Prostate gland (tissue), 2 donors: ENCODE measurements at regions not wholly inside any gene's neighbourhood (a gene's known extent, or its start where the extent isn't known, plus 50 kb on each side); places are given as distances from the start of the nearest gene placed in this dataset.

ENCODE experiments used
- DNase-seq: peaks from one replicate; pipeline ENCODE4 v3.0.0-alpha.2; 2019; ENCODE audit warnings: low spot score
- H3K27ac ChIP-seq, 2 donors: fragments of 200-600 bp; sonication (generic); 2 replicates each; pipeline ENCODE4 v1.5.1; 2017 to 2019
- H3K27me3 ChIP-seq: fragments of 200-600 bp; sonication (generic); replicated peaks from 2 replicates; pipeline ENCODE4 v1.5.1; 2019; ENCODE audit not compliant: insufficient read depth
- H3K36me3 ChIP-seq, 2 donors: fragments of 200-600 bp; sonication (generic); 1 replicate in 1 of 2; 2 replicates in 1 of 2; pipeline versions ENCODE4 v1.5.1 to v1.8.1; 2017 to 2019
- H3K4me1 ChIP-seq: fragments of 200-600 bp; sonication (generic); replicated peaks from 2 replicates; pipeline ENCODE4 v1.5.1; 2019
- H3K4me3 ChIP-seq, 2 donors: fragments of 200-600 bp; sonication (generic); 2 replicates each; pipeline ENCODE4 v1.5.1; 2017 to 2019
- H3K9me3 ChIP-seq: fragments of 200-600 bp; sonication (generic); 2 replicates; pipeline ENCODE4 v1.5.1; 2017
- POLR2A ChIP-seq: fragments of 450-650 bp; IDR thresholded peaks from one replicate; pipeline ENCODE4 v1.6.1; 2016; ENCODE audit warnings: antibody characterized with exemption, mild to moderate bottlenecking
- POLR2AphosphoS5 ChIP-seq: sonication (generic); formaldehyde crosslinking; IDR thresholded peaks from one replicate; pipeline ENCODE4 v1.6.1; 2017; ENCODE audit warnings: antibody characterized with exemption
- WGBS: methylation state at CpG from one replicate; pipeline ENCODE4 v1.1.5; 2018; 5-methylcytosine and 5-hydroxymethylcytosine counted together
- intact Hi-C: fragments of 100-400 bp; cut with DNase I; formaldehyde crosslinking; loops from one replicate; pipeline ENCODE4 v1.14.2; 2022
- TF ChIP-seq, protein P1 (sequence below), 4 experiments: fragments of 200-600 bp in 2 of 4; fragments of 450-650 bp in 2 of 4; sonication (generic) in 2 of 4; IDR thresholded peaks; 1 replicate in 3 of 4; 2 replicates in 1 of 4; pipeline ENCODE4 v1.5.1; 2016 to 2019; ENCODE audit warnings: antibody characterized with exemption in 4 of 4, mild to moderate bottlenecking in 2 of 4, moderate library complexity in 2 of 4

DNA sequence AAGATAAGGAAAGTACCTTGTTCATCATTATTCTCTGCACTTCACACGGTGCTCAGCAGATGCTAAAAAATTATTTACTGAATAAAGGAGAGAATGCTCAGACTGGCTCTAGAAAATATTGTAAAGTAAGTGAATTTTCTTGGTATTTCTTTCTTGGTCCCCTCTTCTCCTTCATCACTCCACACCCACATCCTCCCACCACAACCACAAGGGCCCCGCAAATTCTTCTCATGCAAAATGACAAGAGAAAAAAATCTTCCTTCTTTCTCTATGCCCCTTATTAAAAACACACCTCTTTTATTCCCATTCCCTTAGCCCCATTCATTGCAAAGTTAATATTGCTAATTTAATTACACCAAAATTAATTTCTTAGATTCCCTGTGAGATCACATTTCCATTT lies 74.2 kb upstream of the NEDD4L start:
- Histone ChIP-seq H3K27ac (no peak overlapping the region), H3K9me3 (no peaks in the 10 kb centered on the region), H3K4me3 (no peak overlapping the region), H3K4me1 (no peaks in the 10 kb centered on the region), H3K36me3 (no peaks in the 10 kb centered on the region), H3K27me3 (no peaks in the 10 kb centered on the region)
- WGBS = 88% methylated on average over 2 of the region's 2 CpGs
- no peak for DNase-seq
- TF ChIP-seq, protein P1, sequence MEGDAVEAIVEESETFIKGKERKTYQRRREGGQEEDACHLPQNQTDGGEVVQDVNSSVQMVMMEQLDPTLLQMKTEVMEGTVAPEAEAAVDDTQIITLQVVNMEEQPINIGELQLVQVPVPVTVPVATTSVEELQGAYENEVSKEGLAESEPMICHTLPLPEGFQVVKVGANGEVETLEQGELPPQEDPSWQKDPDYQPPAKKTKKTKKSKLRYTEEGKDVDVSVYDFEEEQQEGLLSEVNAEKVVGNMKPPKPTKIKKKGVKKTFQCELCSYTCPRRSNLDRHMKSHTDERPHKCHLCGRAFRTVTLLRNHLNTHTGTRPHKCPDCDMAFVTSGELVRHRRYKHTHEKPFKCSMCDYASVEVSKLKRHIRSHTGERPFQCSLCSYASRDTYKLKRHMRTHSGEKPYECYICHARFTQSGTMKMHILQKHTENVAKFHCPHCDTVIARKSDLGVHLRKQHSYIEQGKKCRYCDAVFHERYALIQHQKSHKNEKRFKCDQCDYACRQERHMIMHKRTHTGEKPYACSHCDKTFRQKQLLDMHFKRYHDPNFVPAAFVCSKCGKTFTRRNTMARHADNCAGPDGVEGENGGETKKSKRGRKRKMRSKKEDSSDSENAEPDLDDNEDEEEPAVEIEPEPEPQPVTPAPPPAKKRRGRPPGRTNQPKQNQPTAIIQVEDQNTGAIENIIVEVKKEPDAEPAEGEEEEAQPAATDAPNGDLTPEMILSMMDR (IDR thresholded peaks at IDR 0.05) = no peak
- TF ChIP-seq POLR2AphosphoS5 = no peak
- no peak for TF ChIP-seq POLR2A
- intact Hi-C loops = no loop called here

DNA sequence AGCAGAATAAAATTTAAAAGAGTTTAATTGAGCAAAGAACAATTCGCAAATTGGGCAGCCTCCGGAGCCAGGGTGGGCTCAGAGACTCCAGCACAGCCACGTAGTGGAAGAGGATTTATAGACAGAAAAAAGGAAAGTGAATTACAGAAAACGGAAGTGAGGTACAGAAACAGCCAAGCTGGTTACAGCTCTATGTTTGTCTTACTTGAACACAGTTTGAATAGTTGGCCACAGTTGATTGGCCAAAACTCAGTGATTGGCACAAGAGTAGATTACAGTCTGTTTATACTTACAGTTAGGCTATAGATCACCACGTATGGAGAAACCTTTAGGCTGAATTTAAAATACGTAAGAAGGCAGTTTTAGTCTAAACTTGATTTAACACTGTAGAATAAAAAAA lies 78.8 kb upstream of the NEDD4L start:
- 78% methylated on average over 6 of the region's 6 CpGs for WGBS
- DNase-seq = no peak
- H3K27ac ChIP-seq = no peak overlapping the region
- H3K4me1 ChIP-seq = no peaks in the 10 kb centered on the region
- intact Hi-C loops = no loop called here
- no peak overlapping the region for H3K4me3 ChIP-seq
- TF ChIP-seq POLR2A (no peak), POLR2AphosphoS5 (no peak)
- TF ChIP-seq, protein P1 (IDR thresholded peaks at IDR 0.05) = no peak
- no peaks in the 10 kb centered on the region for H3K27me3 ChIP-seq
- no peaks in the 10 kb centered on the region for H3K36me3 ChIP-seq
- H3K9me3 ChIP-seq = no peaks in the 10 kb centered on the region

DNA sequence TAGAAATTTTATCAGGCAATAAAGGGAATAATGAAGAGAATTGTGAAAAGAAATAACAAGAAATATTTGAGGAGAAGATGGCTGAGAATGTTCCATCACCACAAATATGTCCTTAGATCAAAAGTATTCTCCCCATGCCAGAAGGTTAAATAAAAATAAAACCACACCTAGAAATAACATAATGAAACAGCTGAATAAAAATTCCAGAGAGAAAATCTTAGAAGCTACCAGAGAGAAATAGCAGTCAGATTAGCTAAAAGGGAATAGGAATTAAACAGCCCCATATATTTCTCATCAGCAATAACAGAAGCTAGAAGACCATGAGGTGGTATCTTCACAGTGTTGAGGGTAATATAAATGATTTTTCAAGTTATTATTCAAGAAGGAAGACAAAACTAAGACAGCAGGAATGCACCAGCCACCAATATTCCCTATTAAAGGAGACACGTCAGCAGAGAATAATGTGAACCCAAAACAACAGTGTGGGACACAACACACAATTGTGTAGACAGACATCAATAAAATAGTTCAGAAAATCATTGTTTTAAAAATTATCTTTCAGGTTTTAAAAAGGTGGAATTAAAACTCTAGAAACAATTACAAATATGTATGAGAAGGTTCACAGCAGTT lies 82.0 kb upstream of the NEDD4L start:
- no peak overlapping the region for H3K27ac ChIP-seq
- intact Hi-C loops = no loop called here
- 86% methylated on average over 1 of the region's 1 CpG for WGBS
- DNase-seq = no peak
- H3K27me3 ChIP-seq = no peaks in the 10 kb centered on the region
- no peak overlapping the region for H3K4me3 ChIP-seq
- no peaks in the 10 kb centered on the region for H3K36me3 ChIP-seq
- no peaks in the 10 kb centered on the region for H3K4me1 ChIP-seq
- no peaks in the 10 kb centered on the region for H3K9me3 ChIP-seq
- TF ChIP-seq, protein P1 (IDR thresholded peaks at IDR 0.05) = no peak
- no peak for TF ChIP-seq POLR2A
- no peak for TF ChIP-seq POLR2AphosphoS5

DNA sequence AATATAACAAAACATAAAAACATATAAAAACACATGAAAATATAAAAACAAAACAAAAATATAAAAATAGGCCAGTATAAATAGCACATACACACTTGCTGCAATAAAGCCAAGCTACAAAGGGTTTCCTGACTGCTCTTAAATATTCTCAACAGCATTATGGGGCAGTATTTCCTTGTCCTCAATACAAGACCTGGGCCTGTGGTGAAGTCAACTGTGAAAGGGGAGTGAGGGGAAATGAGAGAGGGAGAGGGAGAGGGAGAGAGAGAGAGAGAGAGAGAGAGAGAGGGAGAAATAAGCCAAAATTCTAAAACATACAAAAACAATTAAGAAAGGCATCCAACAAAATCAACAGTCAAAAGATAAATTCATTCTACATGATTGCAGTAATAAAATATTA lies 82.6 kb upstream of the NEDD4L start:
- H3K9me3 ChIP-seq = no peaks in the 10 kb centered on the region
- no peaks in the 10 kb centered on the region for H3K4me1 ChIP-seq
- no peaks in the 10 kb centered on the region for H3K27me3 ChIP-seq
- no peaks in the 10 kb centered on the region for H3K36me3 ChIP-seq
- H3K4me3 ChIP-seq = no peak overlapping the region
- intact Hi-C loops = no loop called here
- TF ChIP-seq POLR2AphosphoS5 = no peak
- TF ChIP-seq, protein P1 (IDR thresholded peaks at IDR 0.05) = no peak
- no peak for TF ChIP-seq POLR2A
- no peak overlapping the region for H3K27ac ChIP-seq
- DNase-seq = no peak

DNA sequence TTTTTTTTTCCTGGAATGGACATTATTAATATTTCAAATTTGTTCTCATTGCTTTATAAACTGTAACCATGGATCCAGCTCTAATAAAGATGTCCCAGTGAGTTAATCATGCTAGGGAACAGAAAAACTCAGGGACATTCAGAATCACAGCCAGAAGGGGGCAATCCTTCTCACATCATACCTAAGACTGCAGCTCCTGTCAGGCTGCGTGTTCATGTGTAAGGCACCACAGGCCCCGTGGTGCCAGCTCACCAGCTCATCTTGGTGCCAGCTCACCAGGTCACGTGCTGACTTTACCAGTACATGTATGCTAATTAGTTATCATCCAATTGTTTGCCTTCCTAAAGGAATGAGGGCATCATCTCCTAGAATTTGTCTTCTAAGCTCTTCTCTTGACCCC lies 84.7 kb upstream of the NEDD4L start:
- no peaks in the 10 kb centered on the region for H3K4me1 ChIP-seq
- no peaks in the 10 kb centered on the region for H3K9me3 ChIP-seq
- intact Hi-C loops = no loop called here
- WGBS = 59% methylated on average over 3 of the region's 3 CpGs
- H3K27me3 ChIP-seq = no peaks in the 10 kb centered on the region
- no peak for TF ChIP-seq POLR2AphosphoS5
- TF ChIP-seq, protein P1 (IDR thresholded peaks at IDR 0.05) = peak in 1 of 4 experiments; percentile 25
- no peaks in the 10 kb centered on the region for H3K36me3 ChIP-seq
- DNase-seq = no peak
- H3K27ac ChIP-seq = no peak overlapping the region
- no peak overlapping the region for H3K4me3 ChIP-seq
